HepG2 (cell line): ENCODE measurements at regions not wholly inside any gene's neighbourhood (a gene's known extent, or its start where the extent isn't known, plus 50 kb on each side); places are given as distances from the start of the nearest gene placed in this dataset.
A peak's percentile ranks its signal among the peaks of the same experiment; 100 is the strongest.

ENCODE experiments used
- ATAC-seq: fragments of 200-7000 bp; cut with Tn5 transposase; 3 replicates; pipeline ENCODE4 v1.9.1; 2020; ENCODE audit warnings: mild to moderate bottlenecking, moderate library complexity
- BruUV-seq: library from RNA; stranded (reverse); fragments of 400-500 nt; replicated peaks from 2 replicates; lab custom pipeline; 2021; lab: Mats Ljungman, UMichigan
- CTCF ChIA-PET: fragments of 300-600 bp; formaldehyde crosslinking; extraction: SDS; loops from one replicate; lab custom pipeline; 2021; ENCODE audit warnings: low total read pairs, inconsistent platforms, low intra/inter-chr PET ratio; lab: Yijun Ruan, JAX
- POLR2A ChIA-PET: fragments of 350-600 bp; sonication (Branson Sonifier 250); formaldehyde crosslinking; loops from one replicate; lab custom pipeline; 2020; ENCODE audit warnings: antibody characterized with exemption, inconsistent platforms; lab: Yijun Ruan, JAX
- DNase-seq: peaks from one replicate; pipeline ENCODE4 v3.0.0-alpha.2; 2015; ENCODE audit warnings: low spot score
- FAIRE-seq: peaks from 3 replicates; lab custom pipeline; 2011; peaks lifted over from hg19 to GRCh38; lab: Jason Lieb, UNC
- H2AFZ ChIP-seq: one replicate; pipeline ENCODE4 v1.6.1; 2011; ENCODE audit warnings: low read length, inconsistent platforms
- H3K27ac ChIP-seq: fragments of 300-600 bp; 3 replicates; pipeline ENCODE4 v1.8.0; 2011; ENCODE audit warnings: mixed run types, mild to moderate bottlenecking, mixed read lengths, low read length, inconsistent platforms; ENCODE audit not compliant: insufficient read depth; ENCODE audit errors: extremely low read length
- H3K27me3 ChIP-seq, 2 experiments: fragments of 200-600 bp in 1 of 2; 2 replicates in 1 of 2; 3 replicates in 1 of 2; pipeline versions ENCODE4 v1.6.0 to v1.8.0; 2011; ENCODE audit warnings: low read length in 2 of 2, mild to moderate bottlenecking in 2 of 2, moderate library complexity in 2 of 2, inconsistent platforms in 1 of 2; ENCODE audit not compliant: insufficient read depth in 2 of 2, control insufficient read depth in 1 of 2
- H3K36me3 ChIP-seq, 2 experiments: fragments of 200-600 bp in 1 of 2; replicated peaks in 1 of 2; 2 replicates in 1 of 2; 3 replicates in 1 of 2; pipeline versions ENCODE4 v1.5.1 to v1.8.0; 2011; ENCODE audit warnings: low read length in 2 of 2, inconsistent platforms in 1 of 2; ENCODE audit not compliant: insufficient read depth in 2 of 2, control insufficient read depth in 1 of 2
- H3K4me1 ChIP-seq: 2 replicates; pipeline ENCODE4 v1.5.1; 2012; ENCODE audit warnings: low read length, inconsistent platforms; ENCODE audit not compliant: insufficient read depth
- H3K4me2 ChIP-seq: 2 replicates; pipeline ENCODE4 v1.6.0; 2011; ENCODE audit warnings: low read depth, low read length, inconsistent platforms
- H3K4me3 ChIP-seq, 3 experiments: fragments of 200-600 bp in 1 of 3; sonication (generic), shearing (Covaris generic) in 1 of 3; replicated peaks in 1 of 3; 2 replicates each; pipeline ENCODE4 v1.5.1; 2011 to 2016; ENCODE audit warnings: low read length in 3 of 3, inconsistent platforms in 2 of 3, low read depth in 2 of 3, mild to moderate bottlenecking in 2 of 3, control low read depth in 1 of 3, mixed read lengths in 1 of 3; ENCODE audit not compliant: insufficient read depth in 1 of 3
- H3K79me2 ChIP-seq: one replicate; pipeline ENCODE4 v1.6.1; 2011; ENCODE audit warnings: low read length, inconsistent platforms; ENCODE audit not compliant: insufficient read depth
- H3K9ac ChIP-seq: 2 replicates; pipeline ENCODE4 v1.6.0; 2011; ENCODE audit warnings: mild to moderate bottlenecking, low read depth, low read length, inconsistent platforms; ENCODE audit not compliant: insufficient read depth
- H3K9me3 ChIP-seq: 2 replicates; pipeline ENCODE4 v1.5.1; 2012; ENCODE audit warnings: mild to moderate bottlenecking, low read length
- H4K20me1 ChIP-seq: 2 replicates; pipeline ENCODE4 v1.6.0; 2011; ENCODE audit warnings: inconsistent platforms, mild to moderate bottlenecking, low read length, moderate library complexity; ENCODE audit not compliant: insufficient read depth
- CTCF ChIP-seq: sonication (generic); formaldehyde crosslinking; IDR thresholded peaks from 2 replicates; pipeline ENCODE4 v1.5.0; 2020; ENCODE audit warnings: mild to moderate bottlenecking, missing genetic modification reagents, moderate library complexity
- ETV6 ChIP-seq: sonication (generic); formaldehyde crosslinking; conservative IDR thresholded peaks from 2 replicates; pipeline ENCODE4 v1.4.0; 2020; ENCODE audit warnings: missing genetic modification reagents
- FOXM1 ChIP-seq: sonication (generic); formaldehyde crosslinking; IDR thresholded peaks from 2 replicates; pipeline ENCODE4 v1.5.0; 2020; ENCODE audit warnings: missing genetic modification reagents
- PHF8 ChIP-seq: sonication (generic); formaldehyde crosslinking; IDR thresholded peaks from 2 replicates; pipeline ENCODE4 v1.5.0; 2020; ENCODE audit warnings: missing genetic modification reagents
- PITX1 ChIP-seq: sonication (generic); formaldehyde crosslinking; IDR thresholded peaks from 2 replicates; pipeline ENCODE4 v1.5.1; 2020; ENCODE audit warnings: mild to moderate bottlenecking, missing genetic modification reagents
- STAG1 ChIP-seq: sonication (generic); formaldehyde crosslinking; IDR thresholded peaks from 2 replicates; pipeline ENCODE4 v1.4.0; 2020; ENCODE audit warnings: missing genetic modification reagents
- WGBS: methylation state at CpG from one replicate; pipeline ENCODE4 v1.1.6; 2017; ENCODE audit warnings: low lambda C conversion rate; 5-methylcytosine and 5-hydroxymethylcytosine counted together
- in situ Hi-C: cut with HindIII; loops from 2 replicates; pipeline ENCODE4 v1.10.0; 2017; ENCODE audit warnings: low pct_unique_long_range_greater_than_20kb; ENCODE audit not compliant: extremely low pct_ligation_motif_present
- intact Hi-C: fragments of 100-400 bp; cut with micrococcal nuclease; formaldehyde crosslinking; loops from one replicate; pipeline ENCODE4 v1.10.0; 2022; ENCODE audit not compliant: unreplicated experiment
- TF ChIP-seq, protein P1 (sequence below): fragments of 450-650 bp; IDR thresholded peaks from 2 replicates; pipeline ENCODE4 v1.6.1; 2016

- no TSS peak for BruUV-seq
- TF ChIP-seq FOXM1 (CRISPR knock-in tag), result no peak
- TF ChIP-seq, protein P1, sequence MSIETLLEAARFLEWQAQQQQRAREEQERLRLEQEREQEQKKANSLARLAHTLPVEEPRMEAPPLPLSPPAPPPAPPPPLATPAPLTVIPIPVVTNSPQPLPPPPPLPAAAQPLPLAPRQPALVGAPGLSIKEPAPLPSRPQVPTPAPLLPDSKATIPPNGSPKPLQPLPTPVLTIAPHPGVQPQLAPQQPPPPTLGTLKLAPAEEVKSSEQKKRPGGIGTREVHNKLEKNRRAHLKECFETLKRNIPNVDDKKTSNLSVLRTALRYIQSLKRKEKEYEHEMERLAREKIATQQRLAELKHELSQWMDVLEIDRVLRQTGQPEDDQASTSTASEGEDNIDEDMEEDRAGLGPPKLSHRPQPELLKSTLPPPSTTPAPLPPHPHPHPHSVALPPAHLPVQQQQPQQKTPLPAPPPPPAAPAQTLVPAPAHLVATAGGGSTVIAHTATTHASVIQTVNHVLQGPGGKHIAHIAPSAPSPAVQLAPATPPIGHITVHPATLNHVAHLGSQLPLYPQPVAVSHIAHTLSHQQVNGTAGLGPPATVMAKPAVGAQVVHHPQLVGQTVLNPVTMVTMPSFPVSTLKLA, result peak; percentile 52; the same call in 1 of the 2 replicates
- Histone ChIP-seq H3K9ac (no peak overlapping the region), H2AFZ (no peak overlapping the region), H4K20me1 (no peaks in the 10 kb centered on the region), H3K27me3 (peaks cover 0 to 2% of the 10 kb centered on the region in 2 experiments; a peak in 1 of 5 replicates), H3K79me2 (no peaks in the 10 kb centered on the region), H3K36me3 (no peaks in the 10 kb centered on the region), H3K27ac (no peak overlapping the region), H3K4me1 (no peaks in the 10 kb centered on the region), H3K4me2 (no peak overlapping the region), H3K4me3 (no peak overlapping the region), H3K9me3 (peaks cover 24% of the 10 kb centered on the region)
- no peak for ATAC-seq
- no peak for FAIRE-seq
- in situ Hi-C loops (no loop called here), intact Hi-C loops (no loop called here)
- WGBS, result 18% methylated on average over 8 of the region's 12 CpGs
- ChIA-PET CTCF (no interaction called here), POLR2A (no interaction called here)
- no peak for DNase-seq
Observed at GRCh38 chr20:60363698-60364097, 405.5 kb downstream of the CDH26 start.

DNA sequence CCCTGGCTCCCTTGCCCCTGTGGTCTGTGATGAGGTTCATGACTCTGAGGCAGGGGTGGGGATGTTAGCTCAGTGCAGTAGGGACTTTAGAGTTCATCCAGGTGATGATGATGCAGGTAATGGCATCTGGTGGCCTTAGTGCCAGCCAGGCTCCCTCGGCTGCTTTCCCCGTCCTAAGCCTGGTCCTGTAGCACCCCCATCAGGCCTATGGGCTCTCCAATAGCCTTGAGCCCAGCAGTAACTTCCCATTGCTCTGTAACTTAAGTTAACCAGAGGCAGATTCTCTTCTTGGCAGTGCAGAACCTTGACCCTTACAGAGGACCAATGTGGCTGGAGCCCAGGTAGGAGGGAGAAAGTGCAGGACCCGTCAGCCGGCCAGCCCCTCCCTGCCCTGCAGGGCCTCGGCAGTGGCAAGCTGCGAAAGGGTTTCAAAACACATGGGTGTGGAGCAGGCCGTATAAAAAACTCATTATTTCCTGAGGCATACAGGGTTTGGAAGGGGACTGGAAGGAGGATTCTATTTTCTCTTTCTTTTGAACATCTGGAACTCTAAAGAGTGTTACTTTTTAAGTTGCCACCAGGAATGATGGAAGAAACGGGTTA, 406.9 kb downstream of the CDH26 start:
- Histone ChIP-seq H4K20me1 (no peaks in the 10 kb centered on the region), H3K4me3 (no peak overlapping the region), H3K36me3 (no peaks in the 10 kb centered on the region), H3K27ac (no peak overlapping the region), H3K27me3 (peaks cover 0 to 2% of the 10 kb centered on the region in 2 experiments; a peak in 1 of 5 replicates), H3K4me2 (no peak overlapping the region), H3K4me1 (no peaks in the 10 kb centered on the region), H3K79me2 (no peaks in the 10 kb centered on the region), H3K9me3 (peaks cover 32% of the 10 kb centered on the region), H3K9ac (no peak overlapping the region), H2AFZ (no peak overlapping the region)
- FAIRE-seq (no peak), DNase-seq (no peak), ATAC-seq (peak; percentile 62)
- POLR2A ChIA-PET, result no interaction called here
- BruUV-seq, result no TSS peak
- intact Hi-C loops (no loop called here), in situ Hi-C loops (no loop called here)
- 2% methylated on average over 8 of the region's 8 CpGs for WGBS
- no peak for TF ChIP-seq ETV6 (CRISPR knock-in tag)
- TF ChIP-seq PHF8 (CRISPR knock-in tag), result no peak
- peak; percentile 50 for TF ChIP-seq CTCF (CRISPR knock-in tag)
- no peak for TF ChIP-seq PITX1
- peak; percentile 59 for TF ChIP-seq STAG1 (CRISPR knock-in tag)
- CTCF ChIA-PET, result no interaction called here
